GM18868 (cell line): ENCODE measurements at regions not wholly inside any gene's neighbourhood (a gene's known extent, or its start where the extent isn't known, plus 50 kb on each side); places are given as distances from the start of the nearest gene placed in this dataset.

Source experiments
- ATAC-seq: cut with Tn5 transposase; IDR thresholded peaks from one replicate; pipeline ENCODE4 v1.9.1; 2021; ENCODE audit warnings: mild to moderate bottlenecking, moderate library complexity; ENCODE audit not compliant: unreplicated experiment

DNA sequence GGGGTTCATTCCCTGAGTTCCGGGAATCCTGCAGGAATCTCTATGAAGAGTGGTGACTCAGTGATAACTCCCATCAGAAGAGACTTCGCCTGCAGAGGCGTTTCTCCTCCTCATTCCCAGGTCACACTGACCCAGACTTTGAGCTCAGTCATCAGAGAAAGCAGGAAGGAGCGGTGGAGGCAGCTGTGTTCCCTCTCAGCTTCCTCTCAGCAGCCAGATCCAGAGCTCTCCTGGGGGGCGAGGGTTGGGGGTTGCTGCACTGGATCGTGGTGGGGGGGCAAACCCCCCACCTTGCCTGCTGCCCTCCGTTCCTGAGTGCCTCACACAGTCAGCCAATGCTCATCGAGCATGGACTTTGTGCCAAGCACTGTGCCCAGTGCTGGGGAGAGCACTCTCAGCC is 271.2 kb downstream of the CBLN1 start:
- no peak for ATAC-seq

DNA sequence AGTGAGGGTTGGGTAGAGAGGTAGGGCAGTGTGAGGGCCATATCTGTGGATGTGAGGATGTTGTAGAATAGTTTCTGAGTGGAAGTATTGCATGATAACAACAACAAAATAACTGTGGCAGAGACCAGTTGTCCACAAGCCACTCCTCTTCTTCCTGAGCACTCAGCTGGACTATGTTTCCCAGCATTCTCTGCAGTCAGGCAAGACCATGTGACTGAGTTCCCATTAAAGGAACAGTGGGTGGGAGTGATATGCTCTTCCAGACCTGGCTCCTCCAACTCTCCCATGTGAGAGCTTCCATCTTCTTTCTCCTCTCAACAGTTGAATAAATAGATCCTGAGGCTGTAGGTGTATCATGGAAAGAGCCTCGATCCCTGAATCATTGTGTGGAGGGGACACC is 272.4 kb downstream of the CBLN1 start:
- no peak for ATAC-seq

DNA sequence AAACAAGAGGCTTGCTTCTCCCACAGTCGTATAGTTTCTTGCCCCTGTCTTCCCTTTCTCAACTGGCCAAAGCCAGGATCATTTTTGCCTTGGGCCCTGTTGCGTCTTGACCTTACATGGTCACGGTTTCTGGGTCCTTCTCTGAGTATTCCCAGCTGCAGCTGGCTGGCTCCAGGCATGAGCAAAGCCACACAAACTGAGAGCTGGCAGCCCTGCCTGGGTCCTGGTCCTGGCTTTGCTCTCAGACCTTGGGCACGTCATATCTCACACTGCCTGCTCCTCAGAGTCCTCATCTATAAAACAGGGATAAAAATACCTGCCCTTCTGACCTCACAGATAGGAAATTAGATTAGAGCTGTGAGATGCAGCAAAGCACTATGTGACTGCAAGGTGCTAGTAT is 277.6 kb downstream of the CBLN1 start:
- no peak for ATAC-seq

DNA sequence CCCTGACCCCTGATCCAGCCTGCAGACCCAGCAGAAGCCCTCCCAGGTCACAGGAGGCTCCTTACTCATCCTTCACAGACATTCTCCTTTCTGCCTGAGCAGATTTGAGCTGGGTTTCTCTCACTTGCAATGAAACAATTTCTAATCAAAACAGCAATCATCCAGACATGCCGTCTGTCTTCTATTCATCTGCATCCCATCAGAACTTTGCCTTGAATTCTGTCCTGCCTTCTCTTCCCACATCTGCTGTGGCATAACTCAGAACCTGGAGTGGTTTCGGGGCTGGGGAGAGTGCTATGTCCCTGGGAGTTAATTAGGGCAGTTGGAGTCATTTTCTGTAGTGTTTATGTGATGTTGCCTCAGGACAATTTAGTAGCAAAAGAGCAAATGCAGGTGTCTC is 278.6 kb downstream of the CBLN1 start:
- no peak for ATAC-seq

DNA sequence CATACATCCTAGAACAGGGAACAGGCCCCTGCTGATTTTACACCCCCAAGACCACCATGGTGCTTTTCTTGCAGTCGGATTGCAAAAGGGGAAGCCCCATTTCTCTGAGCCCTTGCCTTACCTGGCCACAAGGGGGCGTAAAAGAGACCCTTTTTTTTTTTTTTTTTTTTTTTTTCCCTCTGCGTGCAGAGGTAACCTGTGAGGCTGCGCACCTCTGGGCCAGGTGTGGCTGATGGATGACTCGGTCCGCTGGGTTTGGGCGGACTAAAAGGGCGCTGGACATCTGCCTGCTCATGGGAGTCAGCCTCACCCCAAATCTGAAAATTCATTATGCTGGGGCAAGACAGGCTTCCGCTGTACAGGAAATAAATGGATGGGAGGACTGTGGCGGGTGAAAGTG is 281.0 kb downstream of the CBLN1 start:
- no peak for ATAC-seq

DNA sequence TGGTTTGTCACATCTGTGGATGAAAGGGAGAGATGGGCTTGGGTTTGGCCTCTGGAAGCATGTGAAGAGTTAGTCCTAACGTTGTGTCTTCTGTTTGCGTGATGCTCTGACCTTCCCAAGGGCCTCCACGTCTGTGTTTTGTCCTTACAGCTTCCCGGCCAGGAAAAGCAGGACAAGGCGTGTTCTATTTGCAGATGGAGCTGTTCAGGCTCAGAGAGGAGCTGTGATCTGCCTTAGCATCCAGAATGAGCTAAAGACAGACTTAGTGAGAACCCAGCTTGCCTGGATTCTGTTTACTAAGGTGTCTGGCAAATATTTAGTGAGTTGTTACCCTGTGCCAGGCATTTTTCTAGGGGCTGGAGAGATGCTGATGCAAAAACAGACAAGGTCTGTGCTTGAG is 282.1 kb downstream of the CBLN1 start:
- no peak for ATAC-seq

DNA sequence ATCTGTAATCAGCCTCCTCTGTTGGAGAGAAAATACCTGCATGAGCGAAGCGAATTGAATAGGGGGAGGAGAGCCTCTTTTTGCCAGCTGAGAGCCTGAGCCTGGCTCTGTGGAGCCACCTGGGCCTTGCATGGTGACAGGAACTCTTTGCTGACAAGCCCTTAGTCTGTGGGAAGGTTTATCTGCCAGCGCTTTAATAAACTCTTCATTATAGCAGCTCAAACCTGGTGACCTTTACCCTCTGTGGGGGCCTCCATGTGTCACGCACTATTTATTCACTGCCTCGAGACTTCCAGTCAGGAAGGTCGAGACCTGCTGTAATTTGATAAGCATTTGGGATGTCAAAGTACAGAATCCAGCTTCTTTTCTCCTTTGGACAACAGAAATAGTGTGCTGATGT is 282.6 kb downstream of the CBLN1 start:
- no peak for ATAC-seq

DNA sequence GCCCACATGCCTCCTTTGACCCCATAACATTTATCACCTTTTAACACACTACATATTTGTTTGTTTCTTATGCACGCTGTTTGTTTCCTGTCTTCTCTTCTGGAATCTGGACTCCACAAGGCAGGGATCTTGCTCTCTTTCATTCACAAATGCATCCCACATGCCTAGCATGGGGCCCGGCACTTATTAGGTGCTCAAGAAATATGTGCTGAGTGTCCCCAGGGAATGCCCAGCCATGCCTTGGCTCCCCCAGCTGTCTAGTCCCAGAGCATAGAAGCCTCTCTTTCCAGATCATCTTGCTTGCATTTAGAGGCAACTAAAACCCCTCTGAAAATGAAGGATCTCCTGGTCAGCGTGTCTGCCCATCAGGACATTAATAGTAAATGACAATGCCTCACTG is 283.7 kb downstream of the CBLN1 start:
- ATAC-seq = no peak

DNA sequence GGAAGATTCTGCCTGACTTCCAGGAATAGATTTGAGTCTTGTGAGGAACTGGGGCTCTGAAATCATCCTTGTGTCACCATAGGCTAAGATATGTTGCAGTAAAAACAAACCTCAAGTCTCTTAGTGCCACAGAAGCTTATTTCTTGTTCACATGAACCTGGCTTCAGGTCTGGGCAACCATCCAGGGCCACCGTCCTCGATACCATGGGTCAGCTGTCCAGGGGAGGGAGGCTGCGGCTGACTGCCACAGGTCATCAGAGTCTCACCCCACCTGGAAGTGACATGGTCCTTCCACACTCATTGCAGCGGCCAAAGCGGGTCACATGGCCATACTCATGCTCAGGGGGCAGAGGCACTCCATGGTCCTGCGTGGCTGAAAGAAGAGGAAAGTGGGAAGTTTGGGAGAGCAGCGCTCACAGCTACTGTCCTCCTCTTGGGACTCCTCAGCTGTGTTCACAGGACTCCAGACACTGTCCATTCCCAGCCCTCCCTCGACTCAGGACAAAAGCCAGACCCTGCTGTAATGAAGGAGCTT is 284.5 kb downstream of the CBLN1 start:
- ATAC-seq = no peak

DNA sequence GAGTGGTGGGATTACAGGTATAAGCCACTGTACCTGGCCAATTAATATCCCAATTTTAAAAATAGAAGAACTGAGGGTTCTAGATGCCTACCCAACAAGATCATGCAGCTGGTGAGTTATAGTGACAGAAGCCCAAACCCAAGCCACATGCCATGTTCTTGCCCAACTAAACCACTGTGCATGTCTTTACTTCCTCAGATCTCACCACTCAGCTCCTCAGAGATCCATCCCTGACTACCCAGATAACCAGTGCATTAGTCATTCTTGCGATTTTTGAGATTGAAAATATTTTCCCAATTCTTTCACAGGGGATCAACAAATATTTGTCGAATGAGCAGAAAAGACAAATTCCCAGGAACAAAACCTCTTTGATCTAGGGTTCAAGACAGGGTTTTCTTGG is 303.1 kb downstream of the CBLN1 start:
- ATAC-seq = no peak

DNA sequence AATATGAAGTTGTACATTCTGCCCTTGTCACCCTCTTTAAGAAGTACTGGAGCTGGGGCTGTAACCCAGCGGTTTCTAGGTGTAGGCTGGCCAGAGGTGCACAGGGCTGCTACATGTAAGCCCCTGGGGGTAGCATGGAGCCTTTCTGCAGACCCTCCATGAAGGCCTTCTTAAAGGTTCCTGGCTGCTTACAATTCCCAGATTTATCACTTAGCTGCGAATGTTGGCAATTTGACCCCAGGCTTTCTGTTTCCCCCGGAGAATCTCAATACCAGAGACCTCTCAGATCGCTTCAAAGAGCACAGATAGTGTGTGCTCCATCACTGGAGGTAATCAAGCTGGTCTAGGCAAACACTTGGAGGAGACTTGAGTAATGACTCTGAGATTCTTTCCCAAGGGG is 309.4 kb downstream of the CBLN1 start:
- no peak for ATAC-seq

DNA sequence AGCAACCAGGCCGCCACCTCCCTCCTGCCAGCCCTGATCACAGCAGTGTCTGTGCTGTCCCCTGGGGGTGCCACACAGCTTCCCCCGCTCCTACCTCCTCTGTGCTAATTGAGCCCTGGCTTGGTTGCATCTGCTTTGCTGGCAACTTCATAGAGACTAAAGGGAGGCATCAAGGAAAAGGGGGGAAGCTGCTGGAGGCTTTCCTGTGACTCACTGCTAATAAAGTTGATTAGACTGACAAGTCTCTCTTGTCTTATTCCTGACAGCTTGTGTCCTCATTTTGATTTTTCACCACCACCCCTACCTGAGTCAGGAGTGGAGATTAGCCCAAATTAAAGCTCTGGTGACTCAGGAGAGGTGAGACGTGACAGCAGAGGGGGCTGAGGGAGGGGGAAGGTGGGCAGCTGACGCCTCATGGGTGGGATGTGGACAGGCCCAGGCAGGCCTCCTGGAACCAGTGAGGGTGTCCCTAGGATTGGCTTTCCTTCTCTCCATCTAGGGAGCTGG is 310.0 kb downstream of the CBLN1 start:
- ATAC-seq = no peak

DNA sequence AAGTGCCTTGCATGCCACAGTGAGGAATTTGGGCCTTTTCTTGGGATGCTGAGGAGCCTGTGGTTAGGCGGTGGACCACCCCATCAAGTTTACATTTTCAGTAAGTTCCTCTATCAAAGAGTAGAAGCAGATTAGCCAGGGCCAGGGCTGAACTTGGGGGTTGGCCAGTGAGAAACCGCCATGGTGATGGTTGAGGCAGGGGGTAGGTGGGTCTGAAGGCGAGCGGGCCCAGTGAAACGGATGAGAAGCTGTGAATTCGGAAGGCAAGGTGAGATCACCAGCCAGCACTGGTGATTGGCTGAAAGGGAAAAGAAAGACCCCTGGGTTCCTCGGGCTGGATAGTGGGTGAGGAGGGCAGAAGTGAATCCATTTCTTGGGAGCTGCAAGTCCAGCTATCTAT is 311.4 kb downstream of the CBLN1 start:
- no peak for ATAC-seq

DNA sequence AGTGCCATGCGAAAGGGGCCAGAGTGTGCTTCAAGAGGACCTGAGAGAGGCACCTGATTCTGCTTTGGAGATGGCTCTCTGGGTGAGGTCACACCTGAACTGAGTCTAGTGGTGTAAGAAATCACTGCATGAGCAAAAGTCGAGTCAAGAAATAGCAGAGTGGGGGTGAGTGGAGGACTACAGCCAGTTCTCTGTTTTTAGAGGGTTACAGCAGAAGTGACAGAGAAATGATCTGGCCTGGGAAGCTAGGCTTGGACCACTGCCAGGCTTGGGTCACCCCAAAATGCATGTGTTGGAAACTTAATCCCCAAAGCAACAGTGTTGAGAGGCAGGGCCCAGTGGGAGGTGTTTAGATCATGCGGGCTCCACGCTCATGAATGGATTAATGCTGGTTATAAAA is 312.0 kb downstream of the CBLN1 start:
- ATAC-seq = no peak

DNA sequence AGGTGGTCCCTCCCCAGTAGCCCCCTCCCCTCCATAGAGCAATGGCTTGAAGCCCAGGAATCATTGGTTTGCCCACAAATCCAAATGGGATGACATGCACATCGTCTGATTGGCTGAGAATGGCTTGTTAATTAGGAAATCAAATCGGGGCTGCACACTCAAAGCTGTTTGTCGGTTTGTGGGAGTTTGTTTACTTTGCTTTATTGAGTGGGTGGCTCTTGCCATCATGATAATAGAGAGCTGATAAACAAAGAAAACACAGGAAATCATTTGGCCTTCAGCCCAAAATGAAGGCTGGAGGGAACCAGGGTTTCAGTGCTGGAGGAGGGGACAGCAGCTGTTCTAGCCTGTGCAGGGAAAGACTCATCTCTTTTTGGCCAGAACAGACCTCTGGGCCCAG is 316.3 kb downstream of the CBLN1 start:
- no peak for ATAC-seq

DNA sequence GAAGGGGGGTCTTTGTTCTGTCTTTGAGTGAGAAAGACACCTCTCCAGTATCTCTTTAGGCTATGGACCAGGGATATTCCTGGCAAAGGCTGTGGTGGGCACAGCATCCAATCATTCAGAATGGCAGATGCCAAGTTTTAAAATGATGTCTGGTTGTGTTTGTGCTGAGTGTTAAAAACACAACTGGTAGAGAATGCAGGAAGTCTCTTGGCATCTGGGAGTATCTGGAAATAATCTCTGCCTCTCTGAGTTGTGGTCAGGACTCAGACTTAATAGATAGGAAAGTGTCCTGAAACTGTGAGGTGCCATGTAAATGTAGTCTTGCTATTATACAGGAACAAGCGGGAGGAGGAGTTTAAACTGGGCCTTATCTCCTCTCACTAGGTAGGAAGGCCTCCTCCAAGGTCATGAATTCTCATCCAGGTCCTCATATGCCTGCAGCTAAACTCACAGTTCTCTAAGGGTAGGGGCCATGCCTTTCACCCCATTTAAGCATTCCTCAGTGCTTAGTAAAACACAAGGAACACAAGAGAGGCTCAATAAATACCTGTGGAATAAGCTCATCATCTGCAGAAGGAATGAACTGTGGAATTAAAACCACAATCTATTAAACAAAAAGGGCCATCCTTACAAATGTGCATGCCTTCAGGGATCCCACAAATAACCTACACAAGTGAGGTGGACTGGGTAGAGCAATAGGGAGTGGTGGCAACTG is 317.6 kb downstream of the CBLN1 start:
- ATAC-seq = no peak

DNA sequence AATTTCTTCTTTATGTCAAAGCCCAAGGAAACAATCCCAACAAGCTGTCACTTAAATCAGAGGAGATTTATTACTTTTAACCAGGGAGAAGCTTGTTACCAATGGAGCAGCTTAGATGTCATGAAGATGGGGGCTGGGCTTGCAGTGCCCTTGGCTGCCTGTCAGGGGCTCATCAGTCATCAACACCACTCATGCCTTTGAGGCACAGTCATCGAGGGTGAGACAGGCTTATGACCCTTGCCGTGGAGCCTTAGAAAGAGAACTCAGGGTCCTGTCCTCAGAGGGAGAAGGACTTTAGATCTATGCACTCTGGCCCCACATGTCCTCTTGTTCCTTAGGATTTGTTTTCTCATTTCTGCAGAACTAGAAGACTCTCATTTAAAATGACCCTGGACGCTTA is 318.3 kb downstream of the CBLN1 start:
- no peak for ATAC-seq

DNA sequence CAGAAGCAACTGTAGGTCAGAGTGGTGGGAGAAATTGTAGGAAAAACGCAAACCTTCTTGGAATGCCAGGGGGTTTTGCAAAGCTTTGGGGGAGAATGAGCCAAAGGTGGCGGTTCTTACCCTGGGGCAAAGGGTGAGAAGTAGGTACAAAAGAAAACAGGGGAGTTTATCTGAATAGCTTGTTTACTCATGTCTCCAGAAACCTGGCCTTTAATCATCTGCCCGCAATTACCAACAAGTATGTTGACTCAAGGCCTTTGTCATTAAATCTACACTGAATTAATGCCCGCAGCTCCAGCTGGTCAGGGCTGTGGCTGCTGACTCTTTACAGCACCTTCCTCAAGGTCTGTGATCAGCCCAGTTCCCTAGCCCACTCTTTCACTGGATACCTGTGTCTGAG is 320.1 kb downstream of the CBLN1 start:
- ATAC-seq = no peak

DNA sequence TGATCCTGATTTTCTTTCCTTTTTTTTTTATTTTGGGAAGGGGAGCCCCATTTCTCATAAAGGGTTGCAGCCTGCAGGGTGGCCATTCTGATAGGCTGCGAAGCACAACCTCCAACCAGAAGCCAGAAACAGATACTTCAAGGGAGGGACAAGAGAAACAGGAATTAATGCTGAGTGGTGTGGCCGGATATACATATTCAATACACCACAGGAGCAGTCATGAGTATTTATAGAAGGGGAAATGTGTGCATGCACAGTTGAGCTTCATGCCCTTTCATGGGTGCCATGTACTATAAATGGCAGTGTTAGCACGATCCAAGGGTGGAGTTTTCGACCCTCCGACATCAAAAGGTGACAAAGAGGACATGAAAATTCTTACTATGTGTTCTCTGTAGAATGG is 320.8 kb downstream of the CBLN1 start:
- peak; percentile 78 for ATAC-seq

DNA sequence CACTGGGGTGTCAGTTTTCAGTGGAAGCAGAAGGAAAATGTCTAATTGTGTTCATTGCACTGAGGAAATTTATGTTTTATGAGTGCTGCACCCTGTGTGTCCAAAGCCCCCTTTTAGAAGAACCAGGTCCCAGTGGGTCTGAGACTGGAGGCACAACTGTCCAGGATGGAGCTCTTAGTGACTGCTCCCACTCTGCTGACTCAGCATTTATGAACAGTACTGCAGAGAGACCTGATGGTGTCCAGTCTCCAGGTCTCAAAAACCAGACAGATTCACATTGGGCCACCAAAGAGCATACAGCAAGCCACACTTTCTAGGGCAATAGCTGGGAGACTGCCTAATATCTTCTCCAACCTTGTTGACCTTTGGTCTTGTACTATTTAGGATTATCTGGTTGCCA is 321.9 kb downstream of the CBLN1 start:
- no peak for ATAC-seq

DNA sequence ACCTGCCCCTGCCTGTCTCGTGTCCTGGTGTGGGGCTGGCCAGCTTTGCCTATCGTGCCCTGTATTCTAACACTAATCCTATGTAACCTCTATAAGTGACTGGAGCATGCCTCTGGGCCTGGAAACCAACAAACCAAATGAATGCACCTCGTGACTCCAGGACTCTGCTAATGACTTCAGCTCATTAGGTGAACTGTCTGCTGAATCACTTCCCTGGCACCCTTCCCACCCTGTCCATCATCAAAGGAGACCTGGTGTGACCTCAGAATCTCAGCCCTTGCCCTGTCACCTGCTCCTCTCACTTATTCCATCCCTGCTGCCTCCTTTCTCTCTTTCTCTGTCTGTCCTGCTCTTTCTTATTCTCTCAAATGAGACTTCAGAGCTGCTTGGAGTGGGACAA is 322.4 kb downstream of the CBLN1 start:
- no peak for ATAC-seq

DNA sequence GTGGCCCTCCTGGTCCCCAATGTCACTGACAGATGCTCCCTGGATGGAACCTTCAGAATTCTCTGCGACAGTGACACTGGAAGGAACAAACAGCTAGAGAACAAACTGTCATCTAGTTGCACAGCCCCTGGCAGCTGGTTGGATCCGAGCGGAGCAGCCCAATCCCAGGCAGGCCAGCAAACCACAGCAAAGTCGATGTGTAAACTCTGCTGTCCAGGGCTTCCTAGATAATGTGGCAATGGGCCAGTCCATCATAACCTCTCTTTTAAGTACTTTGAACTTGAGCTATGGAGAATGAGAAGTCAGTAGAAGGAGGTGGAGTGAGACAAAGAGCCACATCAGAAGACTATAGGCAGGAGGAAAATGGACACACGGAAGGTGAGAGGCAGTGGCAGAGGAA is 323.0 kb downstream of the CBLN1 start:
- ATAC-seq = no peak

DNA sequence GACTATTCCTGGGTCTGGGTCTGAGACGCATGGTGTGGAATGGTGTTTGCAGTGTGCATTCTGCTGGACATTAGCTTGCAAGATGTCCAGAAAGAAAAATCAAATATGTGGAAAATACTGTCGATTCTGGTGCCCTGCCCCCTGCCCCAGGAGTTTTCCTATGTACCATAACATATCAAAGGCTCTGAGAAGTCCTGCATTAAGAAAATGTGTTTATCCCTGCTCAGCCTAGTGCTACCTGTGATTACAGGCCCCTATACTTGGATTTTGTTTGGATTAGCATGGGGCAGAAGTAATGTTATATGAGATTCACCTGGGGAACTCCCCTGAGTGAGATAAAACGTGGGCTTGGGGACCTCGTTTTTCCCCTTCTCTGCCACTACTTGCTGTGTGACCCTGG is 325.0 kb downstream of the CBLN1 start:
- ATAC-seq = no peak
